HG03066 (cell line): ENCODE measurements at regions not wholly inside any gene's neighbourhood (a gene's known extent, or its start where the extent isn't known, plus 50 kb on each side); places are given as distances from the start of the nearest gene placed in this dataset.
"Not testable (repeated sequence)": the region's sequence is repeated elsewhere in the genome, so short reads cannot be mapped to it uniquely, and the experiment has no call there.

Experiments
- ATAC-seq: cut with Tn5 transposase; IDR thresholded peaks from one replicate; pipeline ENCODE4 v1.9.1; 2021; ENCODE audit warnings: low read depth; ENCODE audit not compliant: unreplicated experiment

DNA sequence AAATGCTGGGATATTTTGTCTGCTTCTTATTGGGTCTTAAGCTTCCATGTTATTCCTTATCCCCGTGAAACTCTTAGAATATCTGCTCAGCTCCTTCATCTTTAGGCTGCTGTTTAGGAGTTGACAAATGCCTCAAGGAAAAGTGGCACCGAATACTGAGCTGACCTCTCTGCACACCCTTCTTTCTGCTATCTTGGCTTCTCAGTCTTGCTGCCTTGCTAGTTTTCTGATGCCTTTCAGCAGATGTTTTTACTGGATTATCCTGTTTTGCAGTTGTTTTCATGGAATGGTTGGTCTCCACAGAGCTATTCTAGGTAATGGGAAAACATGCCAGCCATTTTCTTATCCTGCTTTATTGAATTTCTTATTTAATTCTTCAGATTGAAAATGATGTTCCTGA lies 86.3 kb downstream of the GYPE start:
- ATAC-seq: no peak

- not testable (repeated sequence) for ATAC-seq
Measured at GRCh38 chr4:143817866-143818265, 87.5 kb downstream of the GYPE start.

- not testable (repeated sequence) for ATAC-seq
Measured at GRCh38 chr4:143815375-143815774, 90.0 kb downstream of the GYPE start.

- not testable (repeated sequence) for ATAC-seq
Measured at GRCh38 chr4:143813431-143814154, 91.8 kb downstream of the GYPE start.

- ATAC-seq: not testable (repeated sequence)
Measured at GRCh38 chr4:143791693-143792092, 91.2 kb upstream of the FREM3 start.

DNA sequence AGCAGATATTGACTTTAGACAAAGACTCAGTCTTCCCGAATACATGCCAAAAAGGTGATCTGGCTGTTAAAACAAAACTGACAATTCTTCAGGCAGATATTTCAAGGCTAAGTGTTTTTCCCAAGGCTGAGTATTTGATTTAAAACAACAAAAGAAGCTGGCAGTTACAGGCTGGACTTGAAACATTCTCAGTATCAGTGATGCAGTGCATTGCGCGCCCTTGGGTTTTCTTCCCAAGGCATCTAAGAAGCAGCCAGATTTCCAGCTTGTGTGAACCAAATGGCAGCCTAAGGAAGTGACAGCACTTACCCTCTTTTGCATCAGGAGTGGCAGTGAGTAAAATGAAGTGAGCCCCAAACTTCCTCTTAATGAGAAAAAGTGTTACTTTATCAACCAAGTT lies 90.0 kb upstream of the FREM3 start:
- ATAC-seq: not testable (repeated sequence)

- not testable (repeated sequence) for ATAC-seq
Measured at GRCh38 chr4:143789618-143790017, 89.1 kb upstream of the FREM3 start.

GRCh38 chr4:143784567-143784966 lies 84.1 kb upstream of the FREM3 start:
- ATAC-seq: no peak

DNA sequence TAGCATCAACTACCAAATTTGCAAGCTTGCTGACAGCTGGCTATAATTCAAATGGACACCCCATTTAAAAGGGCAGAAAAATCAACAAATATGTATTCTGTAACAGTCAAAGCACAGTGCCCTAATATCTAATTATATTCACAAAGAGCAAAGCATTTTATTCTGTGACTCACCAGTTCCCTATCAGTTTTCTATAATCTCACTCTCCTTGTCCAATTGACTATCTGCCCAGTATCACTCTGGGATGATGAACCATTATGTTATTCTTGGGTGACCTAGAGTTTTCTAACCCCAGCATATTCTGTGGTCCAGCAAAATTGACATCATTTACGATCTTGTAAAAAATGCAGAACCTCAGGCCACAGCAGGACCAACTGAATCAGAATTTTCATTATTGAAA lies 82.0 kb upstream of the FREM3 start:
- ATAC-seq: no peak

- peak; percentile 100 for ATAC-seq
Measured at GRCh38 chr4:143773998-143774895, 73.8 kb upstream of the FREM3 start.

GRCh38 chr4:143771269-143771668 lies 70.8 kb upstream of the FREM3 start:
- no peak for ATAC-seq

GRCh38 chr4:143768007-143768591 lies 67.6 kb upstream of the FREM3 start:
- ATAC-seq: no peak

DNA sequence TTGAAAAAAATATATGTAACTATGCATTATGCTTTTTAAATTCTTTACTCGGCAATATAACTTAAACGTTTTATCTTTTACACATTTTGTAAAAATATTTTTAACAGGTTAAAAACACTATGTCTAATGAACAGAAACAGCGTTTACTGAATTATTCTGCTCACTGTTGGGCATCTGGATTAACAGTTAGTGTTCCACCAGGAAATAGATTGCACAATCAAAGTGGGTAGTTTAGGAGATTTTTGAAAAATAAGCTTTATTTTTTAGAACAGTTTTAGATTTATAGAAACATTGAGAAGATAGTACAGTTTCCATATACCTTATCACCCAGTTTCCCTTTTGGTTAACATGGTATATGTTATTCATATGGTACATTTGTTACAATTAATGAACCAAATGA lies 63.1 kb upstream of the FREM3 start:
- no peak for ATAC-seq

DNA sequence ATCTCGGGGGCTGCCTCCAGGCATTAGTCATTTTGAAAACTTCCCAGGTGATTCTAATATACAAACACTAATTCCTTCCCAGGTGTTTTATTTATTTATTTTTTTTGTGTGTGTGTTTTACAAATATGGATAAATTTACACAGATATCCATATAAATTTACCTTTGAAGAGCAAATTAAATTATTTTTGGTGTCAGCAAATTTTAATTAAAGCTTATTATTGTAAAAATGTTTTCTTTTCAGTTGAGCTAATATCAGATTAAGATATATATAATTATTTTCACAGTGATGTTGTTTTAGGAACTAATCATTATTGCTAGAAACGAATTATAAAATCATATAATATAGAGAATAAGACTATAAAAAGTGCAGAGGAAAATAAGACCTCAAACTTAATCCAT lies 62.0 kb upstream of the FREM3 start:
- no peak for ATAC-seq
